ENCODE measurements at regions not wholly inside any gene's neighbourhood (a gene's known extent, or its start where the extent isn't known, plus 50 kb on each side); places are given as distances from the start of the nearest gene placed in this dataset.

- no peak overlapping the region for H3K27ac ChIP-seq (ENCODE audit: low read length)
- TF ChIP-seq EZH2 (optimal IDR thresholded peaks at IDR 0.05; ENCODE audit: low read depth, low read length) (no peak), EZH2phosphoT487 (IDR thresholded peaks at IDR 0.05; ENCODE audit: low read length) (no peak), CTCF (IDR thresholded peaks at IDR 0.05; ENCODE audit: low read length) (no peak)
- H3F3A ChIP-seq (ENCODE audit: insufficient read depth, low read length), result no peaks in the 10 kb centered on the region
- no peaks in the 10 kb centered on the region for H3K27me3 ChIP-seq (replicated peaks; ENCODE audit: insufficient read depth, low read length)
- no peak for DNase-seq
- H3K9me3 ChIP-seq (replicated peaks; ENCODE audit: insufficient read depth, low read length), result no peaks in the 10 kb centered on the region
- no peaks in the 10 kb centered on the region for H3K36me3 ChIP-seq (replicated peaks; ENCODE audit: insufficient read depth, low read length)
- H3K79me2 ChIP-seq (ENCODE audit: low read length), result no peaks in the 10 kb centered on the region
- 0 out of 2 replicates have a peak, but pooled peaks cover 19% of the 10 kb centered on the region for H3K4me1 ChIP-seq (ENCODE audit: low read length)
- H4K20me1 ChIP-seq (ENCODE audit: insufficient read depth, low read length), result no peaks in the 10 kb centered on the region
- H3K9me2 ChIP-seq (replicated peaks; ENCODE audit: insufficient read depth, low read length), result no peaks in the 10 kb centered on the region
- no peak overlapping the region for H3K4me2 ChIP-seq (ENCODE audit: low read depth, low read length)
- no peak overlapping the region for H3K4me3 ChIP-seq (ENCODE audit: low read length)
- no peak overlapping the region for H3K9ac ChIP-seq (ENCODE audit: low read length)
- H2AFZ ChIP-seq (ENCODE audit: low read length), result 0 out of 2 replicates have a peak overlapping the region, but pooled peaks have one; percentile 10
Measured at GRCh38 chr2:46239175-46239846, 57.9 kb upstream of the EPAS1 start.

GRCh38 chr2:46239847-46240181 is 57.4 kb upstream of the EPAS1 start:
- no peak overlapping the region for H3K4me2 ChIP-seq (ENCODE audit: low read depth, low read length)
- 0 out of 2 replicates have a peak overlapping the region, but pooled peaks have one; percentile 10 for H2AFZ ChIP-seq (ENCODE audit: low read length)
- H4K20me1 ChIP-seq (ENCODE audit: insufficient read depth, low read length), result no peaks in the 10 kb centered on the region
- H3K9ac ChIP-seq (ENCODE audit: low read length), result no peak overlapping the region
- H3K4me1 ChIP-seq (ENCODE audit: low read length), result 0 out of 2 replicates have a peak, but pooled peaks cover 19% of the 10 kb centered on the region
- H3K79me2 ChIP-seq (ENCODE audit: low read length), result no peaks in the 10 kb centered on the region
- peak; percentile 55 for DNase-seq
- no peaks in the 10 kb centered on the region for H3F3A ChIP-seq (ENCODE audit: insufficient read depth, low read length)
- no peaks in the 10 kb centered on the region for H3K9me3 ChIP-seq (replicated peaks; ENCODE audit: insufficient read depth, low read length)
- TF ChIP-seq CTCF (IDR thresholded peaks at IDR 0.05; ENCODE audit: low read length), result no peak
- TF ChIP-seq EZH2phosphoT487 (IDR thresholded peaks at IDR 0.05; ENCODE audit: low read length), result no peak
- TF ChIP-seq EZH2 (optimal IDR thresholded peaks at IDR 0.05; ENCODE audit: low read depth, low read length), result no peak
- H3K4me3 ChIP-seq (ENCODE audit: low read length), result no peak overlapping the region
- no peaks in the 10 kb centered on the region for H3K36me3 ChIP-seq (replicated peaks; ENCODE audit: insufficient read depth, low read length)
- H3K27me3 ChIP-seq (replicated peaks; ENCODE audit: insufficient read depth, low read length), result no peaks in the 10 kb centered on the region
- H3K27ac ChIP-seq (ENCODE audit: low read length), result no peak overlapping the region
- H3K9me2 ChIP-seq (replicated peaks; ENCODE audit: insufficient read depth, low read length), result no peaks in the 10 kb centered on the region

GRCh38 chr2:46241344-46241743 is 55.9 kb upstream of the EPAS1 start:
- H3K4me2 ChIP-seq (ENCODE audit: low read depth, low read length), result no peak overlapping the region
- H3K9me2 ChIP-seq (replicated peaks; ENCODE audit: insufficient read depth, low read length), result no peaks in the 10 kb centered on the region
- no peak overlapping the region for H2AFZ ChIP-seq (ENCODE audit: low read length)
- no peaks in the 10 kb centered on the region for H3K79me2 ChIP-seq (ENCODE audit: low read length)
- no peaks in the 10 kb centered on the region for H3K9me3 ChIP-seq (replicated peaks; ENCODE audit: insufficient read depth, low read length)
- 0 out of 2 replicates have a peak, but pooled peaks cover 17% of the 10 kb centered on the region for H3K4me1 ChIP-seq (ENCODE audit: low read length)
- no peak overlapping the region for H3K27ac ChIP-seq (ENCODE audit: low read length)
- H3F3A ChIP-seq (ENCODE audit: insufficient read depth, low read length), result no peaks in the 10 kb centered on the region
- no peak overlapping the region for H3K9ac ChIP-seq (ENCODE audit: low read length)
- no peaks in the 10 kb centered on the region for H3K36me3 ChIP-seq (replicated peaks; ENCODE audit: insufficient read depth, low read length)
- DNase-seq, result no peak
- no peaks in the 10 kb centered on the region for H3K27me3 ChIP-seq (replicated peaks; ENCODE audit: insufficient read depth, low read length)
- no peak overlapping the region for H3K4me3 ChIP-seq (ENCODE audit: low read length)
- TF ChIP-seq CTCF (IDR thresholded peaks at IDR 0.05; ENCODE audit: low read length), result no peak
- no peak for TF ChIP-seq EZH2 (optimal IDR thresholded peaks at IDR 0.05; ENCODE audit: low read depth, low read length)
- no peak for TF ChIP-seq EZH2phosphoT487 (IDR thresholded peaks at IDR 0.05; ENCODE audit: low read length)
- H4K20me1 ChIP-seq (ENCODE audit: insufficient read depth, low read length), result no peaks in the 10 kb centered on the region

Measured in MM.1S (cell line).